ENCODE measurements at regions not wholly inside any gene's neighbourhood (a gene's known extent, or its start where the extent isn't known, plus 50 kb on each side); places are given as distances from the start of the nearest gene placed in this dataset.

- in situ Hi-C loops (cut with MboI; ENCODE audit: low pct_ligation_motif_present in 1 of 4, low pct_unique_long_range_greater_than_20kb in 1 of 4, low sequenced_read_pairs in 3 of 4), result loop anchor here in 1 of 4 donors (25.0 kb wide), 1 partner anchor 673 kb away; no protein-coding TSS in a partner anchor
- TF ChIP-seq CTCF (IDR thresholded peaks at IDR 0.05), result no peak
- no peak for TF ChIP-seq EP300 (IDR thresholded peaks at IDR 0.05; ENCODE audit: low read depth)
- no peak for TF ChIP-seq POLR2A (IDR thresholded peaks at IDR 0.05)
- TF ChIP-seq POLR2AphosphoS5 (IDR thresholded peaks at IDR 0.05), result no peak
- H3K27ac ChIP-seq, result no peak overlapping the region
- H3K27me3 ChIP-seq, result no peaks in the 10 kb centered on the region
- H3K9me3 ChIP-seq, result peaks cover 0 to 4% of the 10 kb centered on the region in 2 donors
- DNase-seq, result no peak
- intact Hi-C loops (cut with DNase I; ENCODE audit: low total_unique reads), result loop anchor here (2.0 kb wide), 1 partner anchor 49 kb away; no protein-coding TSS in a partner anchor
- WGBS, 2 donors (ENCODE audit: low coverage in 1 of 2), result 31 to 78% methylated on average over 1 of the region's 1 CpG
- H3K4me3 ChIP-seq, result no peak overlapping the region
- no peaks in the 10 kb centered on the region for H3K36me3 ChIP-seq
- H3K4me1 ChIP-seq, result no peaks in the 10 kb centered on the region
Observed at GRCh38 chr1:98813738-98814309, 152.3 kb downstream of the SNX7 start.

DNA sequence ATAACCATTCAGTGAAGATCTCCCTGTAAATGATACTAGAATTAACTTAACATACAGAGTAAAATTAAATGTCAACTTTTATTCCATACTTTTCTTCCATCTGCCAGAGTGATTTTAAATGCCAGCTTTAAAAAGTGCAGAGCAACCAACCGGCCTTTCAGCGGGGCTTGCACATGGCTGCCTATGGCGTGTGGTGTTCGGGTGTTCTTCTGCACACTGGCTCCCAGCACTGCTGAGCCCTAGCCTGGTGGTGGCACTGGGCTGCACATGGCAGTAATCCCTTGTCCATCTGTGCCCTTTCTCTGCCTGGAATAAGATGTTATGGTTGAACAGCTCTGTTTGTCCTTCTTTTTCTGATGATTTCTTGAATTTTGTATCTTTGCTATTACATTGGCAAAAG, 156.3 kb downstream of the SNX7 start:
- Histone ChIP-seq H3K4me1 (no peaks in the 10 kb centered on the region), H3K9me3 (no peaks in the 10 kb centered on the region), H3K4me3 (no peak overlapping the region), H3K36me3 (no peaks in the 10 kb centered on the region), H3K27ac (no peak overlapping the region), H3K27me3 (no peaks in the 10 kb centered on the region)
- in situ Hi-C loops (cut with MboI; ENCODE audit: low pct_ligation_motif_present in 1 of 4, low pct_unique_long_range_greater_than_20kb in 1 of 4, low sequenced_read_pairs in 3 of 4) (loop anchor here in 1 of 4 donors (25.0 kb wide), 1 partner anchor 669 kb away; no protein-coding TSS in a partner anchor), intact Hi-C loops (cut with DNase I; ENCODE audit: low total_unique reads) (no loop called here)
- no peak for TF ChIP-seq CTCF (IDR thresholded peaks at IDR 0.05)
- TF ChIP-seq POLR2A (IDR thresholded peaks at IDR 0.05), result no peak
- no peak for TF ChIP-seq POLR2AphosphoS5 (IDR thresholded peaks at IDR 0.05)
- no peak for TF ChIP-seq EP300 (IDR thresholded peaks at IDR 0.05; ENCODE audit: low read depth)
- WGBS, 2 donors (ENCODE audit: low coverage in 1 of 2), result 90 to 96% methylated on average over 4 of the region's 4 CpGs
- no peak for DNase-seq

DNA sequence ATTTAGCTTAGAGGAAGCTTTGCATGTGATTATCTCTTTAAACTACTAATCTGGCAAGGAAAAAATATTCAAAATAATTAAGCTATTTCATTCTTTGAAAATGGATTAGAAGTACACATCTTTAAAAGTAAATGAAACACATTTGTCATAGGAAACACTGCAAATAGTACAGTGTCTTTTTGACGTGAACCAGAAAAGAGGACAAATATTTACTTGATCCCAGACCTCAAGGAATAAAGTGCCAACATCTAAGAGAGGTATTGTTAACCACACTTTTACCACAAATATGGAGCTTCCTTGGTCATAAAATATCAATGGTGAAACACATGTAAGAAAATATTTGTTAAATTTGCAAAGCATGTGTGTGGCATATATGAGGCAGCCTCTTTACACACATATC, 159.9 kb downstream of the SNX7 start:
- Histone ChIP-seq H3K9me3 (no peaks in the 10 kb centered on the region), H3K27ac (no peak overlapping the region), H3K36me3 (no peaks in the 10 kb centered on the region), H3K4me3 (no peak overlapping the region), H3K4me1 (no peaks in the 10 kb centered on the region), H3K27me3 (no peaks in the 10 kb centered on the region)
- intact Hi-C loops (cut with DNase I; ENCODE audit: low total_unique reads) (no loop called here), in situ Hi-C loops (cut with MboI; ENCODE audit: low pct_ligation_motif_present in 1 of 4, low pct_unique_long_range_greater_than_20kb in 1 of 4, low sequenced_read_pairs in 3 of 4) (loop anchor here in 1 of 4 donors (25.0 kb wide), 1 partner anchor 666 kb away; no protein-coding TSS in a partner anchor)
- TF ChIP-seq POLR2A (IDR thresholded peaks at IDR 0.05) (no peak), EP300 (IDR thresholded peaks at IDR 0.05; ENCODE audit: low read depth) (no peak), POLR2AphosphoS5 (IDR thresholded peaks at IDR 0.05) (no peak), CTCF (IDR thresholded peaks at IDR 0.05) (no peak)
- 25 to 32% methylated on average over 1 of the region's 1 CpG for WGBS, 2 donors (ENCODE audit: low coverage in 1 of 2)
- DNase-seq, result no peak

DNA sequence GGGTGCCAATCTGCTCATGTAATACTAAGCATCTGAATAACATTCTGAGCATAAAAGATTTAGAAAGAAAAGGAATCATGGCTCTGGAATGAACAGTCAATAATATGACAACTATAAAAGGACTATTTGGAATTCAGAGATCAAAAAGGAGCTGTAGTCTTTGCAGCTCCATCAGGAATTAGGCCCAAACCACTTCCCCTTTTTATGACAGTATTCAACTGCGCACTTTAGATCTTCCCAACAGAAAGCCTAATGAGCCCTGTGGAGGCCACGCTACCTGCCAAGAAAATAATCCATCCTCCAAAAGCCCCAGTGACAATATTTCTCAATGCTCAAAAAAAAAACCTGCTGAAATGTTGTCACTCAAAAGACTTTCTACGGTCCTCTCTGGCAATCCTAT, 163.2 kb downstream of the SNX7 start:
- no peak for DNase-seq
- no peak overlapping the region for H3K4me3 ChIP-seq
- intact Hi-C loops (cut with DNase I; ENCODE audit: low total_unique reads) (no loop called here), in situ Hi-C loops (cut with MboI; ENCODE audit: low pct_ligation_motif_present in 1 of 4, low pct_unique_long_range_greater_than_20kb in 1 of 4, low sequenced_read_pairs in 3 of 4) (loop anchor here in 1 of 4 donors (25.0 kb wide), 1 partner anchor 663 kb away; no protein-coding TSS in a partner anchor)
- H3K36me3 ChIP-seq, result no peaks in the 10 kb centered on the region
- 70 to 74% methylated on average over 3 of the region's 3 CpGs for WGBS, 2 donors (ENCODE audit: low coverage in 1 of 2)
- TF ChIP-seq EP300 (IDR thresholded peaks at IDR 0.05; ENCODE audit: low read depth) (no peak), CTCF (IDR thresholded peaks at IDR 0.05) (no peak), POLR2AphosphoS5 (IDR thresholded peaks at IDR 0.05) (no peak), POLR2A (IDR thresholded peaks at IDR 0.05) (no peak)
- H3K27me3 ChIP-seq, result no peaks in the 10 kb centered on the region
- no peaks in the 10 kb centered on the region for H3K9me3 ChIP-seq
- no peaks in the 10 kb centered on the region for H3K4me1 ChIP-seq
- no peak overlapping the region for H3K27ac ChIP-seq

Data from transverse colon (tissue), 4 donors.